ENCODE measurements at regions not wholly inside any gene's neighbourhood (a gene's known extent, or its start where the extent isn't known, plus 50 kb on each side); places are given as distances from the start of the nearest gene placed in this dataset.

GRCh38 chr4:12200226-12200625, 771.5 kb upstream of the HS3ST1 start:
- no peak overlapping the region for H3K14ac ChIP-seq (ENCODE audit: insufficient read length)
- no peak overlapping the region for H2AFZ ChIP-seq (ENCODE audit: low read length)
- H4K8ac ChIP-seq (ENCODE audit: extremely low read depth, insufficient read depth, low read length): no peak overlapping the region
- H2BK5ac ChIP-seq (ENCODE audit: low read depth, low read length): no peak overlapping the region
- no peak overlapping the region for H3K18ac ChIP-seq (ENCODE audit: extremely low read depth, low read length)
- no peaks in the 10 kb centered on the region for H3K79me2 ChIP-seq (ENCODE audit: control insufficient read depth in 1 of 2, insufficient read depth in 2 of 2, low read length in 2 of 2)
- no peaks in the 10 kb centered on the region for H4K20me1 ChIP-seq (replicated peaks in 1 of 2; ENCODE audit: control insufficient read depth in 1 of 2, insufficient read depth in 2 of 2, low read length in 2 of 2)
- H3K4ac ChIP-seq (replicated peaks; ENCODE audit: insufficient read length, low read depth, low read length): no peak overlapping the region
- H2BK12ac ChIP-seq (ENCODE audit: low read depth, low read length): no peak overlapping the region
- no peak overlapping the region for H2BK20ac ChIP-seq (ENCODE audit: low read length)
- no peak overlapping the region for H4K5ac ChIP-seq (ENCODE audit: insufficient read length, low read depth, low read length)
- no peak overlapping the region for H2AK5ac ChIP-seq (ENCODE audit: low read depth, low read length)
- H3K9ac ChIP-seq (replicated peaks in 1 of 4; ENCODE audit: extremely low read depth in 1 of 4, low read depth in 3 of 4, low read length in 3 of 4): no peak overlapping the region
- ChIA-PET CTCF (ENCODE audit: partially characterized antibody) (interaction anchor here (0.9 to 1.6 kb wide), 2 partner anchors 191 to 433 kb away, joined by 3 to 4 read pairs; no protein-coding TSS in a partner anchor), POLR2A (ENCODE audit: partially characterized antibody) (no interaction called here)
- H3K27ac ChIP-seq (ENCODE audit: low read depth, low read length): no peak overlapping the region
- H3K23ac ChIP-seq (ENCODE audit: insufficient read length): no peak overlapping the region
- WGBS, 2 experiments (ENCODE audit: extremely low coverage in 1 of 2, insufficient coverage in 1 of 2, insufficient read length in 1 of 2, insufficient replicate concordance in 2 of 2, low coverage in 1 of 2, low lambda C conversion rate in 2 of 2, missing lambda C conversion rate in 1 of 2): 69% methylated on average over 3 of the region's 3 CpGs; no CpG with 5 or more reads in 1 of the 2 experiments
- H3K23me2 ChIP-seq (ENCODE audit: low read depth, low read length): no peaks in the 10 kb centered on the region
- H3K79me1 ChIP-seq (ENCODE audit: low read depth, low read length): no peaks in the 10 kb centered on the region
- H2BK15ac ChIP-seq (ENCODE audit: low read length): no peak overlapping the region
- H4K91ac ChIP-seq (replicated peaks; ENCODE audit: insufficient read length, low read length): no peak overlapping the region
- no peaks in the 10 kb centered on the region for H3K4me1 ChIP-seq (replicated peaks in 1 of 4; ENCODE audit: control insufficient read depth in 3 of 4, insufficient read depth in 4 of 4, low read length in 3 of 4)
- no peaks in the 10 kb centered on the region for H3K36me3 ChIP-seq (ENCODE audit: control insufficient read depth in 2 of 4, insufficient read depth in 4 of 4, low read length in 3 of 4)
- no peak for DNase-seq (ENCODE audit: low read depth in 1 of 2, low spot score in 2 of 2)
- no peak overlapping the region for H3K56ac ChIP-seq (replicated peaks; ENCODE audit: insufficient read length, low read depth, low read length)
- TF ChIP-seq POLR2A (IDR thresholded peaks at IDR 0.05; ENCODE audit: control extremely low read depth in 1 of 2, low read depth in 2 of 2, low read length in 2 of 2) (no peak), SP1 (IDR thresholded peaks at IDR 0.05; ENCODE audit: low read depth, low read length) (no peak), CREB1 (IDR thresholded peaks at IDR 0.05) (no peak), YY1 (IDR thresholded peaks at IDR 0.05; ENCODE audit: low read depth, low read length) (no peak), JUND (IDR thresholded peaks at IDR 0.05; ENCODE audit: low read length) (no peak), GABPA (IDR thresholded peaks at IDR 0.05; ENCODE audit: borderline replicate concordance, insufficient read depth, low read length) (no peak), RAD21 (IDR thresholded peaks at IDR 0.05 in 1 of 2, conservative IDR thresholded peaks at IDR 0.05 in 1 of 2; ENCODE audit: low read depth in 2 of 2, low read length in 2 of 2) (no peak), RXRA (IDR thresholded peaks at IDR 0.05; ENCODE audit: insufficient read depth, low read depth, low read length) (no peak), RBBP5 (IDR thresholded peaks at IDR 0.05; ENCODE audit: borderline replicate concordance, low read depth, low read length) (no peak), SIX5 (IDR thresholded peaks at IDR 0.05; ENCODE audit: low read depth, low read length) (no peak), NANOG (IDR thresholded peaks at IDR 0.05; ENCODE audit: insufficient read depth, low read depth, low read length, poor library complexity, severe bottlenecking) (no peak), MAFK (IDR thresholded peaks at IDR 0.05; ENCODE audit: low read depth, low read length) (no peak), SUZ12 (IDR thresholded peaks at IDR 0.05; ENCODE audit: low read length) (no peak), EP300 (IDR thresholded peaks at IDR 0.05; ENCODE audit: borderline replicate concordance in 1 of 2, low read depth in 2 of 2, low read length in 2 of 2) (no peak), KDM5A (IDR thresholded peaks at IDR 0.05; ENCODE audit: low read length) (no peak)
- FAIRE-seq: no peak
- H2BK120ac ChIP-seq (replicated peaks; ENCODE audit: low read depth, low read length): no peak overlapping the region
- H3K4me3 ChIP-seq (ENCODE audit: extremely low read depth in 1 of 4, insufficient read depth in 2 of 4, low read depth in 3 of 4, low read length in 4 of 4): no peak overlapping the region
- H3K27me3 ChIP-seq (replicated peaks in 1 of 4; ENCODE audit: control insufficient read depth in 3 of 4, extremely low read depth in 1 of 4, insufficient read depth in 3 of 4, low read length in 3 of 4): no peaks in the 10 kb centered on the region
- no peak overlapping the region for H3K4me2 ChIP-seq (ENCODE audit: insufficient read depth in 1 of 2, low read depth in 2 of 2, low read length in 2 of 2)
- no peaks in the 10 kb centered on the region for H3K9me3 ChIP-seq (ENCODE audit: insufficient read depth in 2 of 2, low read depth in 1 of 2, low read length in 1 of 2)
